Heart right ventricle (tissue), 16 donors: ENCODE measurements at regions not wholly inside any gene's neighbourhood (a gene's known extent, or its start where the extent isn't known, plus 50 kb on each side); places are given as distances from the start of the nearest gene placed in this dataset.
A peak's percentile ranks its signal among the peaks of the same experiment; 100 is the strongest.

Experiments used
- ATAC-seq, 8 donors: fragments of 200-7000 bp; cut with Tn5 transposase; one replicate each; pipeline ENCODE4 v1.9.1; 2020; ENCODE audit warnings: mild to moderate bottlenecking in 8 of 8, moderate library complexity in 8 of 8, moderate number of reproducible peaks in 1 of 8
- DNase-seq, 2 donors: peaks; one replicate each; pipeline ENCODE4 v3.0.0-alpha.2; 2020
- H3K27ac ChIP-seq, 10 donors: fragments of 200-600 bp; sonication (generic) in 2 of 10; one replicate each; pipeline versions ENCODE4 v1.5.0 to v1.8.0; 2020 to 2022; ENCODE audit warnings: mild to moderate bottlenecking in 3 of 10
- H3K27me3 ChIP-seq, 7 donors: fragments of 200-600 bp; one replicate each; pipeline ENCODE4 v1.8.0; 2021 to 2022; ENCODE audit warnings: mild to moderate bottlenecking in 2 of 7
- H3K36me3 ChIP-seq, 9 donors: fragments of 200-600 bp; sonication (generic) in 1 of 9; one replicate each; pipeline versions ENCODE4 v1.5.0 to v1.8.0; 2020 to 2022; ENCODE audit warnings: mild to moderate bottlenecking in 2 of 9
- H3K4me1 ChIP-seq, 9 donors: fragments of 200-600 bp; sonication (generic) in 1 of 9; one replicate each; pipeline versions ENCODE4 v1.5.0 to v1.8.0; 2020 to 2022; ENCODE audit warnings: mild to moderate bottlenecking in 4 of 9
- H3K4me3 ChIP-seq, 10 donors: fragments of 200-600 bp; sonication (generic) in 2 of 10; one replicate each; pipeline versions ENCODE4 v1.5.0 to v1.8.0; 2020 to 2022; ENCODE audit warnings: mild to moderate bottlenecking in 7 of 10, moderate library complexity in 2 of 10
- H3K9me3 ChIP-seq, 11 donors: fragments of 200-600 bp in 10 of 11; sonication (generic) in 2 of 11; one replicate each; pipeline versions ENCODE4 v1.5.0 to v1.8.0; 2013 to 2022; ENCODE audit warnings: mild to moderate bottlenecking in 2 of 11, control low read depth in 1 of 11, moderate library complexity in 1 of 11
- WGBS, 2 donors: extraction: QIAGEN DNeasy Blood & Tissue Kit; methylation state at CpG; one replicate each; pipeline ENCODE4 v1.1.7; 2013; ENCODE audit warnings: inconsistent platforms in 1 of 2; 5-methylcytosine and 5-hydroxymethylcytosine counted together
- intact Hi-C, 10 donors: fragments of 100-400 bp; cut with DNase I; formaldehyde crosslinking; loops; one replicate each; pipeline versions ENCODE4 v1.11.1 to v1.14.2; 2022
- TF ChIP-seq, protein P1 (sequence below), 9 donors: fragments of 200-600 bp; sonication (generic) in 2 of 9; IDR thresholded peaks; one replicate each; pipeline versions ENCODE4 v1.5.0 to v1.8.0; 2021 to 2022; ENCODE audit warnings: antibody characterized with exemption in 9 of 9, mild to moderate bottlenecking in 5 of 9, moderate library complexity in 1 of 9
- donor health status: Arrhythmogenic right ventricular cardiomyopathy.
- donor health status: ischemic (EF 13 %, LVEDD 7.1; RV severe dilation, severe dysfunction).
- donor health status: healthy with polysubstance abuse.
- donor health status: DM: no; HTN: yes; CAD: no.
- donor health status: DM: no; HTN: no; CAD: no.
- donor health status: ischemic (EF 25% LVEDD 6.9; RV normal size, moderate dysfunction).
- donor health status: ischemic (EF 25% LVEDD 5.7; RV mildly dilated, moderate dysfunction).
- donor health status: healthy.
- donor health status: DM: yes; HTN: yes; CAD: no.
- donor health status: Ischemic cardiomyopathy.
- donor health status: ischemic (EF 35%, LVEDD 5.7; RV mildly dilated, moderate dysfunction).
- donor health status: nonischemic (EF 11% LVEDD 7.7; RV severe dilation, severe dysfunction).
- donor health status: DM: yes; HTN: yes; CAD: no.
- donor health status: PGD.
- donor health status: ischemic (EF 29% LVEDD 5.4; RV normal size, mild dysfunction).
- donor health status: nonischemic (EF 23%, LVEDD 6.1; RV moderate dilation, normal function).

- Histone ChIP-seq H3K27me3 (peaks cover 0 to 5% (median 0%) of the 10 kb centered on the region in 7 donors), H3K4me1 (peaks cover 0 to 25% (median 14%) of the 10 kb centered on the region in 9 donors), H3K27ac (no peak overlapping the region), H3K4me3 (no peak overlapping the region), H3K36me3 (no peaks in the 10 kb centered on the region), H3K9me3 (no peaks in the 10 kb centered on the region)
- intact Hi-C loops: loop anchor here in 6 of 10 donors (5.0 to 10.0 kb wide), 7 partner anchors 56 to 538 kb away; no protein-coding TSS in a partner anchor
- no peak for DNase-seq
- 88 to 89% methylated on average over 3 of the region's 3 CpGs for WGBS, 2 donors
- TF ChIP-seq, protein P1, sequence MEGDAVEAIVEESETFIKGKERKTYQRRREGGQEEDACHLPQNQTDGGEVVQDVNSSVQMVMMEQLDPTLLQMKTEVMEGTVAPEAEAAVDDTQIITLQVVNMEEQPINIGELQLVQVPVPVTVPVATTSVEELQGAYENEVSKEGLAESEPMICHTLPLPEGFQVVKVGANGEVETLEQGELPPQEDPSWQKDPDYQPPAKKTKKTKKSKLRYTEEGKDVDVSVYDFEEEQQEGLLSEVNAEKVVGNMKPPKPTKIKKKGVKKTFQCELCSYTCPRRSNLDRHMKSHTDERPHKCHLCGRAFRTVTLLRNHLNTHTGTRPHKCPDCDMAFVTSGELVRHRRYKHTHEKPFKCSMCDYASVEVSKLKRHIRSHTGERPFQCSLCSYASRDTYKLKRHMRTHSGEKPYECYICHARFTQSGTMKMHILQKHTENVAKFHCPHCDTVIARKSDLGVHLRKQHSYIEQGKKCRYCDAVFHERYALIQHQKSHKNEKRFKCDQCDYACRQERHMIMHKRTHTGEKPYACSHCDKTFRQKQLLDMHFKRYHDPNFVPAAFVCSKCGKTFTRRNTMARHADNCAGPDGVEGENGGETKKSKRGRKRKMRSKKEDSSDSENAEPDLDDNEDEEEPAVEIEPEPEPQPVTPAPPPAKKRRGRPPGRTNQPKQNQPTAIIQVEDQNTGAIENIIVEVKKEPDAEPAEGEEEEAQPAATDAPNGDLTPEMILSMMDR (IDR thresholded peaks at IDR 0.05): no peak
- ATAC-seq: no peak
These were observed 177.1 kb upstream of the UMPS start for GRCh38 chr3:124553178-124553577.

- Histone ChIP-seq H3K4me3 (no peak overlapping the region), H3K27ac (no peak overlapping the region), H3K36me3 (no peaks in the 10 kb centered on the region), H3K27me3 (peaks cover 0 to 5% (median 0%) of the 10 kb centered on the region in 7 donors), H3K9me3 (no peaks in the 10 kb centered on the region), H3K4me1 (peaks cover 0 to 42% (median 26%) of the 10 kb centered on the region in 9 donors)
- TF ChIP-seq, protein P1 (IDR thresholded peaks at IDR 0.05): no peak
- DNase-seq (no peak), ATAC-seq (no peak)
- intact Hi-C loops: loop anchor here in 6 of 10 donors (5.0 to 10.0 kb wide), 4 partner anchors 62 to 542 kb away; no protein-coding TSS in a partner anchor
- WGBS, 2 donors: 59% methylated on average over 2 of the region's 2 CpGs
These were observed 173.6 kb upstream of the UMPS start for GRCh38 chr3:124556636-124557035.

GRCh38 chr3:124557433-124558232 lies 172.6 kb upstream of the UMPS start:
- DNase-seq (no peak), ATAC-seq (no peak)
- Histone ChIP-seq H3K4me1 (peaks cover 0 to 32% (median 25%) of the 10 kb centered on the region in 9 donors), H3K9me3 (no peaks in the 10 kb centered on the region), H3K27me3 (peaks cover 0 to 5% (median 0%) of the 10 kb centered on the region in 7 donors), H3K4me3 (no peak overlapping the region), H3K27ac (no peak overlapping the region), H3K36me3 (no peaks in the 10 kb centered on the region)
- intact Hi-C loops: loop anchor here in 7 of 10 donors (2.0 to 10.0 kb wide), 5 partner anchors 63 to 543 kb away; no protein-coding TSS in a partner anchor
- WGBS, 2 donors: 36 to 39% methylated on average over 5 of the region's 5 CpGs
- TF ChIP-seq, protein P1 (IDR thresholded peaks at IDR 0.05): no peak

DNA sequence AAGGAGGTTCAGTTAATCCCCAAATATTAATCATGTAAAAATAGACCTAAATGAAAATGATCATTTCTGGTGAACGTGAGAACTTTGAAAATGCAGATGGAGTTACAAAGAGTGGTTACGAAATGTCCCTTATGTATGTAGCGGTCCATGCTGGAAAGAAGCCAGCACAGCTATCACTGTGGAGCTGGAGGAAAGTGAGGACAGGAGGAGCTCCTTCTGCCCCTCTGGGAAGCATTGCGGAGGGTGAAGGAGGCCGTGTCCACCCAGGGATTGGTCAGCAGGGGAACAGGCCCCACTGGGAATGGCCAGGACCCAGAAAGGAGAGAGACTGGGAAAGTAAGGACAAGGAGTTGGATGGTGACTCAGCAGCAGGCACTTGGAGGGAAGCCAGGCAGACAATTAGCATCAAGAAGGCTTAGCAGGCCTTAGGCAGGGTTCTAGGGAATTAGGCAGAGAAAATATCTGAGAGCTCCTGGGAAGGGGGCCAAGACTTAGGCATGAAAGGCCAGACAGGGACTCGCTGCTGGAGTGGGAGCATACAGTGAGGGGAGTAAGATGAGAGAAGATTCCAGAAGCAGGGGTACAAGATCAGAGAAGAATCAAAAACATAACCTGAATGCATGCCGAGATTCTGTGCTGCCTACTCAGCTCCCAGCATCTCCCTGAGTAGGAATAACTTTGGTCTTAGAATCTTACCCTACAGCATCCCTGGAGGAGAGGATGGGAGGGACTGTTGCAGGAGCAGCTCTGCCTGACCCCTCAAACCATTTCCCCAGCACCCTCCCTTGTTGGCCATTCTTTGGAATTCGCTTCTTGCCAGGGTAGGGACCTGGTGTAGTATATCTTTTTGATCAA lies 171.0 kb upstream of the UMPS start:
- intact Hi-C loops: loop anchor here in 7 of 10 donors (2.0 to 10.0 kb wide), 5 partner anchors 64 to 544 kb away; no protein-coding TSS in a partner anchor
- 44 to 46% methylated on average over 8 of the region's 8 CpGs for WGBS, 2 donors
- Histone ChIP-seq H3K4me1 (peaks cover 0 to 32% (median 25%) of the 10 kb centered on the region in 9 donors), H3K9me3 (no peaks in the 10 kb centered on the region), H3K36me3 (peaks cover 0 to 10% (median 0%) of the 10 kb centered on the region in 9 donors), H3K4me3 (no peak overlapping the region), H3K27me3 (peaks cover 0 to 5% (median 0%) of the 10 kb centered on the region in 7 donors), H3K27ac (peak overlapping the region in 8 of 10 donors; percentile 2 to 52 (median 38))
- ATAC-seq (peak; percentile 35 to 83 (median 68)), DNase-seq (peak; percentile 66 to 69)
- TF ChIP-seq, protein P1 (IDR thresholded peaks at IDR 0.05): no peak
